GM06990 (cell line): ENCODE measurements at regions not wholly inside any gene's neighbourhood (a gene's known extent, or its start where the extent isn't known, plus 50 kb on each side); places are given as distances from the start of the nearest gene placed in this dataset.

Source experiments
- DNase-seq: peaks from one replicate; pipeline ENCODE4 v3.0.0-alpha.2; 2011; ENCODE audit not compliant: insufficient read length; ENCODE audit errors: extremely low read depth
- H3K27me3 ChIP-seq: replicated peaks from 2 replicates; pipeline ENCODE4 v1.6.0; 2011; ENCODE audit warnings: low read length; ENCODE audit not compliant: control insufficient read depth, insufficient read depth
- H3K36me3 ChIP-seq: 2 replicates; pipeline ENCODE4 v1.5.1; 2011; ENCODE audit warnings: low read length; ENCODE audit not compliant: control insufficient read depth, insufficient read depth
- H3K4me3 ChIP-seq: replicated peaks from 2 replicates; pipeline ENCODE4 v1.5.1; 2011; ENCODE audit warnings: low read depth, mild to moderate bottlenecking, control low read depth, low read length
- CTCF ChIP-seq: IDR thresholded peaks from 2 replicates; pipeline ENCODE4 v1.5.1; 2011; ENCODE audit warnings: low read length, control low read depth, mild to moderate bottlenecking, inconsistent platforms; ENCODE audit not compliant: insufficient read depth, poor library complexity, severe bottlenecking

- Histone ChIP-seq H3K4me3 (no peak overlapping the region), H3K36me3 (no peaks in the 10 kb centered on the region), H3K27me3 (no peaks in the 10 kb centered on the region)
- no peak for TF ChIP-seq CTCF
- DNase-seq = no peak
These were observed 146.9 kb downstream of the TFEC start for GRCh38 chr7:115883629-115884028.

- no peak for DNase-seq
- H3K36me3 ChIP-seq = no peaks in the 10 kb centered on the region
- no peaks in the 10 kb centered on the region for H3K27me3 ChIP-seq
- no peak overlapping the region for H3K4me3 ChIP-seq
- TF ChIP-seq CTCF = no peak
These were observed 149.1 kb downstream of the TFEC start for GRCh38 chr7:115881476-115881875.

GRCh38 chr7:115879171-115879570 is 151.4 kb downstream of the TFEC start:
- no peak for DNase-seq
- Histone ChIP-seq H3K36me3 (no peaks in the 10 kb centered on the region), H3K27me3 (no peaks in the 10 kb centered on the region), H3K4me3 (no peak overlapping the region)
- no peak for TF ChIP-seq CTCF

- H3K27me3 ChIP-seq = no peaks in the 10 kb centered on the region
- no peak for TF ChIP-seq CTCF
- no peaks in the 10 kb centered on the region for H3K36me3 ChIP-seq
- DNase-seq = no peak
- H3K4me3 ChIP-seq = no peak overlapping the region
These were observed 160.8 kb downstream of the TFEC start for GRCh38 chr7:115869801-115870200.

- Histone ChIP-seq H3K4me3 (no peak overlapping the region), H3K36me3 (no peaks in the 10 kb centered on the region), H3K27me3 (no peaks in the 10 kb centered on the region)
- TF ChIP-seq CTCF = no peak
- DNase-seq = no peak
These were observed 161.4 kb downstream of the TFEC start for GRCh38 chr7:115869190-115869589.

GRCh38 chr7:115868369-115868768 is 162.2 kb downstream of the TFEC start:
- no peak for TF ChIP-seq CTCF
- no peak for DNase-seq
- Histone ChIP-seq H3K36me3 (no peaks in the 10 kb centered on the region), H3K4me3 (no peak overlapping the region), H3K27me3 (no peaks in the 10 kb centered on the region)
